Activated T-helper 17 cell treated with anti-CD3 and anti-CD28 coated beads, Interleukin-2, amount 50 U/mL, for 72 hours (primary cell): ENCODE measurements at regions not wholly inside any gene's neighbourhood (a gene's known extent, or its start where the extent isn't known, plus 50 kb on each side); places are given as distances from the start of the nearest gene placed in this dataset.
"Not testable (repeated sequence)": the region's sequence is repeated elsewhere in the genome, so short reads cannot be mapped to it uniquely, and the experiment has no call there.

Experiments
- ATAC-seq: fragments of 150-1000 bp; cut with Tn5 transposase; replicated peaks from 2 replicates; pipeline ENCODE4 v1.10.0; 2021; ENCODE audit warnings: mild to moderate bottlenecking, moderate library complexity
- H3K27ac Mint-ChIP-seq: one replicate; pipeline ENCODE4 v1.8.0; 2022; ENCODE audit warnings: mixed read lengths
- H3K27me3 Mint-ChIP-seq: one replicate; pipeline ENCODE4 v1.8.0; 2022; ENCODE audit warnings: mixed read lengths
- H3K36me3 Mint-ChIP-seq: one replicate; pipeline ENCODE4 v1.8.0; 2022; ENCODE audit warnings: low read depth, mild to moderate bottlenecking, mixed read lengths
- H3K4me1 Mint-ChIP-seq: one replicate; pipeline ENCODE4 v1.8.0; 2022; ENCODE audit warnings: mixed read lengths
- H3K4me3 Mint-ChIP-seq: one replicate; pipeline ENCODE4 v1.8.0; 2022; ENCODE audit warnings: mild to moderate bottlenecking, mixed read lengths
- H3K9me3 Mint-ChIP-seq: one replicate; pipeline ENCODE4 v1.8.0; 2022; ENCODE audit warnings: mixed read lengths

DNA sequence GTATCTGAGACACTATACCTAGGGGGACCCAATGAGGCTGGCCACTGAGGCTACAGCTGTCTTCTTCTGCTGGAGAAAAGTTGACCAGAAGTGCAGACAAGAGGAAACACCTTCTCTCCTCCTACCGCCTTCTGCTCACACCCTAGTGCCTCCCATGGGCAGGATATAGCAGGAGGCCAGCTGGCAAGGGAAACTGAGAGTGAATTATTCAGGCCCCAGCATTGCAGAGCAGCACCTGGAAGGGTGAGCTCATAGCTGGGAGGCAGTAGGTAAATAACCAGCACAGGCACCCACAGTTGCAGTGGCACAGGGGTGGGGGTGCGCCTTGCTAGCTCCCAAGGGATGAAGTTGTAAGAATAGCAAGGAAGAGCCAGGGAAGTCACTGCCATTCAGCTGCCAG is 267.4 kb upstream of the NCAM1 start:
- Mint-ChIP-seq H3K27me3 (peaks cover 11% of the 10 kb centered on the region), H3K9me3 (no peaks in the 10 kb centered on the region), H3K4me3 (no peak overlapping the region), H3K36me3 (no peaks in the 10 kb centered on the region), H3K4me1 (no peaks in the 10 kb centered on the region), H3K27ac (no peak overlapping the region)
- no peak for ATAC-seq

DNA sequence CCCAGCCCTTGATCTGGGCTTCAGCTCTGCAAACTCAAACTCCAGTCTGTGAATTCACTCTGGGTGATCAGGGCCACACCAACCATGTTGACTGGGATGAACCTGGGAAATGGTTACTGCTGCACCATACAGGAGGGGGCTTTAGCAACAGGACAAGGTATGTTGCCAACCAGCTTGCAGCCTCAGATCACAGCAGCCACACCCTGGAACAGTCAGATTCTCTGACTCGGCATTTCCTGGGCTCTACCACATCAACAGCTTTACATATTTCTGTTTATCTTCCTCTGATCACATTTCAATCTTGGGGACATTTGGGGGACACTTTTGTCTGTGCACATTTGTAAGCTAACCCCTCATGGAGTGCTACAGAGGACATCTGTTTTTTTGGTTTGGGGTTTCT is 267.0 kb upstream of the NCAM1 start:
- no peak for ATAC-seq
- Mint-ChIP-seq H3K27me3 (peaks cover 16% of the 10 kb centered on the region), H3K9me3 (no peaks in the 10 kb centered on the region), H3K4me1 (no peaks in the 10 kb centered on the region), H3K36me3 (no peaks in the 10 kb centered on the region), H3K27ac (no peak overlapping the region), H3K4me3 (no peak overlapping the region)

DNA sequence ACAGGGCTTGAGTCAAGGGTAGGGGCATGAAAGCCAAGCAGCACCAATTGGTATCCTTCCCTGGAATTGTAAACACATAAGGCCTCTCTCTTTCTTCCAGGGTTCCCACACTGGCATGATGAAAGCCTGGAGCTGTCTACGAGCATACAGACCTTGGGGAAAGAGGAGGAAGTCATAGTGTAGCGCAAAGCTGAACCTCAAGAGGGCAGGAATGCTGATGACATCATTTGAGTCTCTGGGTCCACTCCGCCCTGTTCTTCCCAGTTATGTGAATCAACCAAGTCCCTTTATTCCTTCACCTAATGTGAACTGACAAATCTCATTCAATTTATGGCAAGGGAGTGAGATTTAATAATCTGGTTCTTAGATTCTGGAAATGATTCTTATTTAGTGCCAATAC is 266.4 kb upstream of the NCAM1 start:
- no peak overlapping the region for H3K27ac Mint-ChIP-seq
- peaks cover 17% of the 10 kb centered on the region for H3K27me3 Mint-ChIP-seq
- no peaks in the 10 kb centered on the region for H3K4me1 Mint-ChIP-seq
- no peaks in the 10 kb centered on the region for H3K9me3 Mint-ChIP-seq
- ATAC-seq = no peak
- no peaks in the 10 kb centered on the region for H3K36me3 Mint-ChIP-seq
- H3K4me3 Mint-ChIP-seq = no peak overlapping the region

DNA sequence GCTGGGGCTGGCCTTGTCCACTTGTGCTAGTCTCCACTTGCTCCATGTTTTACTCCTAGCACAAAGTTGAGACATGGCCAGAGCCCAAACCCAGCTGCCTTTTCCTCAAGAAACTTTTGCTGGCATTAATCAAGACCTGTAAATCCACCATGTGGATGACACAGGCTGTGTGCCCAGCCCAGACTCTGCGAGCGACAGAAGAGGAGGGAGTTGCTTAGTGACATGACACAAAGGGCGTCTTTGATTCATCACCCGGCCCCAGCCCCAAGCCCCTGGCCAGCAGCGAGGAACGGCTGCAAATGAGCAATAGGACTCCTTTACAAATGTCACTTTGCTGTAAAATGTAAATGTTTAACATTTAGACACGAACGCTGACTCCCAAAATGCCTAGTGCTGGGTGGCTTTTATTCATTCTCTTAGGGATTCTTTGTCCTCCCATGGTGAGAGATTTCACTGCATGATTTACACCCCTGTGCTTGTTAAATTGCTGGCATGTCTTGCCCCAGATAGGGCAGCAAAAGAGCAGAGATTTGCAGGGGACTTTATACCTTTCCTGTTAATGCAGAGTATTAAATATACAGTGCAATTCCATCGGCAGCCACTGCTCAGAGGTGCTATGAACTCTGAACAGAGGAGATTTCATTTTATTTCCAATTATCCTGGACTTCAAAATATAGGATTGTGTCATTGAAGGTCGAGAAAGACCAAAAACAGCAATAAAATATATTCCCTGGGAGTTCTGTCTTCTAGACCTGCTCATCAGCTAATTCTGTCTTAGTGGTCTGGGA is 263.6 kb upstream of the NCAM1 start:
- Mint-ChIP-seq H3K36me3 (no peaks in the 10 kb centered on the region), H3K9me3 (no peaks in the 10 kb centered on the region), H3K27ac (no peak overlapping the region), H3K27me3 (peaks cover 31% of the 10 kb centered on the region), H3K4me3 (no peak overlapping the region), H3K4me1 (no peaks in the 10 kb centered on the region)
- no peak for ATAC-seq

DNA sequence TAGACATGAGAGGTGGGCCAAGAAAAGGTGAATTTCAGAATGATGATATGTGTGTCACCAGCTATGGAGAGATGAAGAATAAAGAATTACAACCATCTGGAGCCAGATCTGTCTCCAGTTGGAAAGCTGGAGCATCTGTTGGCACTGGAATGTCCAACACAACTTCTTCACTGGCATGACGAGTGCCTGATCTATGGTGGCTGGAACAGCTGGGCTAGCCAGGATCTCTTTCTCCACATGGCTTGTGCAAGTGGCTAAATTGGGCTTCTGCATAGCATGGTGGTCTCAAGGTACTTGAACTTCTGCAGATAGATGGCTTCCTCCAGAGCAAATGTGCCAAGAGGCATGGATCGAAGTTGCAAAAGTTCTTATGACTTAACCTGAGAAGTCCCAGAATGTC is 256.1 kb upstream of the NCAM1 start:
- Mint-ChIP-seq H3K27me3 (peaks cover 24% of the 10 kb centered on the region), H3K36me3 (no peaks in the 10 kb centered on the region), H3K27ac (no peak overlapping the region), H3K9me3 (peaks cover 10% of the 10 kb centered on the region), H3K4me1 (no peaks in the 10 kb centered on the region), H3K4me3 (no peak overlapping the region)
- no peak for ATAC-seq

DNA sequence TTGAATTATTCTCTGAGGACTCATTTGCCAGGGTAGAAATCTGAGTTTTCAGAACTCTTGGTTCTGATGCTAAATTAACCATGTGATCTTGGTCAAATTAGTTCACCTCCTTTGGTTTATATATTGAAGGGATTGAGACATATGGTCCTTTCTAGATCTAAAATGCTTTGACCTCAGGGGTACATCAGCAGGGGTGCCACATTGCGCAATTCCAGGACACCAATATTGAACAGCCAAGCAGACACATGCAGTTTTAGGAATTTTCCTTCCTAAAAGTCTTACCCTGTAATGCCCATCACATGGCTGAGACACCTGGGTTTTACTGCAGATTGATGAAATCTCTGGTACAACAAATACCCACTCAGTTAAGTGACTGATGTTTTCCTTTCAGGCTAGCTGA is 254.4 kb upstream of the NCAM1 start:
- Mint-ChIP-seq H3K4me3 (no peak overlapping the region), H3K4me1 (no peaks in the 10 kb centered on the region), H3K36me3 (no peaks in the 10 kb centered on the region), H3K27ac (no peak overlapping the region), H3K27me3 (peaks cover 20% of the 10 kb centered on the region), H3K9me3 (peaks cover 10% of the 10 kb centered on the region)
- no peak for ATAC-seq

DNA sequence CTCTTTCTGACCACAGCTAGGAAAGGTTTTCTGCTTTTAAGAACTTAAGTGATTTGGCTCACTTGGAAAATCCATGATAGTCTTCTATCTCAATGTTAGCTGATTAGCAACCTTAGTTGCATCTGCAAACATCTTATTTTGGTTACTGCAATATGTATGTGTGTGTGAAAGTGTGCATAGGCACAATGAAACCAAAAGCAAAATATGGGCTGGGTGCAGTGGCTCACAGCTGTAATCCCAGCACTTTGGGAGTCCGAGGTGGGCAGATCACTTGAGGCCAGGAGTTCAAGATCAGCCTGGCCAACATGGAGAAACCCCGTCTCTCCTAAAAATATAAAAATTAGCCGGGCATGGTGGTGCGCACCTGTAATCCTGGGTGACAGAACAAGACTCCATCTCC is 246.9 kb upstream of the NCAM1 start:
- H3K36me3 Mint-ChIP-seq, ATAC-seq, H3K4me1 Mint-ChIP-seq, H3K9me3 Mint-ChIP-seq, H3K4me3 Mint-ChIP-seq, H3K27ac Mint-ChIP-seq: not testable (repeated sequence)
- peaks cover 28% of the 10 kb centered on the region for H3K27me3 Mint-ChIP-seq

DNA sequence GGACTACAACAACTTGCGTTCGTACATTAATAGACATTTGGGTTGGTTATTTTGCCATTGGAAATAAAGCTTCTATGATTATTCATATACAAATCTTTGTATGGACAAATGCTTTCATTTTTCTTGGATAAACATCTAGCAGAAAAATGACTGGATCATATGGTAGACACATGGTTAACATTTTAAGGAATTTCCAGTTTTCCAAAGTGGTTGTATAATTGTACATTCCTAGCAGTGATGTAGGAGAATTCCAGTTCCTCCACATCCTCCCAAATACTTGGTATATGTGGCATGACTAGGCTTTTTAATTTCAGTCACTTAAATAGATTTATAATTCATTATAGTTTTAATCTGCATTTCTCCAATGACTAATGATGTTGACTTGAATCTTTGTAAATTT is 246.2 kb upstream of the NCAM1 start:
- ATAC-seq = no peak
- Mint-ChIP-seq H3K4me1 (no peaks in the 10 kb centered on the region), H3K27me3 (peaks cover 28% of the 10 kb centered on the region), H3K4me3 (no peak overlapping the region), H3K36me3 (no peaks in the 10 kb centered on the region), H3K9me3 (no peaks in the 10 kb centered on the region), H3K27ac (no peak overlapping the region)

DNA sequence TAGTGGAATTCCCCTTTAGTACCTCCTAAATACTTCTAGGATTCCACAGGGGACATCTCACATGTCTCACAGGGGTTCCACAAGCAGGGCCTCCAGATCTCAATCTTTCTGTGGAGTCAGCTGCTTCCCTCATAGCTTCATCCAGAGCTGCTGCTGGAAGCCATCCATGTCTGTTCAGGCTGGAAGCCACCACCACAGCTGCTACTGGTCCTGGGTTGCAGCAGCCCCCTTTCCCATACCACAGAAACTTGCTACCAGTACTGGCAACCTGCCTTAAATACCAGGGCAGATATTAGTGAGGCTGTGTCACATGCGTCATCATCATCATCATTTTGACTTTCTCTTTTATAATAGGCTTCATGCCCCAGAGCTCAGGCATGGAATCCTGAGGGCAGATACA is 242.7 kb upstream of the NCAM1 start:
- no peaks in the 10 kb centered on the region for H3K4me1 Mint-ChIP-seq
- no peak for ATAC-seq
- no peaks in the 10 kb centered on the region for H3K9me3 Mint-ChIP-seq
- H3K36me3 Mint-ChIP-seq = no peaks in the 10 kb centered on the region
- no peak overlapping the region for H3K27ac Mint-ChIP-seq
- peaks cover 29% of the 10 kb centered on the region for H3K27me3 Mint-ChIP-seq
- no peak overlapping the region for H3K4me3 Mint-ChIP-seq

DNA sequence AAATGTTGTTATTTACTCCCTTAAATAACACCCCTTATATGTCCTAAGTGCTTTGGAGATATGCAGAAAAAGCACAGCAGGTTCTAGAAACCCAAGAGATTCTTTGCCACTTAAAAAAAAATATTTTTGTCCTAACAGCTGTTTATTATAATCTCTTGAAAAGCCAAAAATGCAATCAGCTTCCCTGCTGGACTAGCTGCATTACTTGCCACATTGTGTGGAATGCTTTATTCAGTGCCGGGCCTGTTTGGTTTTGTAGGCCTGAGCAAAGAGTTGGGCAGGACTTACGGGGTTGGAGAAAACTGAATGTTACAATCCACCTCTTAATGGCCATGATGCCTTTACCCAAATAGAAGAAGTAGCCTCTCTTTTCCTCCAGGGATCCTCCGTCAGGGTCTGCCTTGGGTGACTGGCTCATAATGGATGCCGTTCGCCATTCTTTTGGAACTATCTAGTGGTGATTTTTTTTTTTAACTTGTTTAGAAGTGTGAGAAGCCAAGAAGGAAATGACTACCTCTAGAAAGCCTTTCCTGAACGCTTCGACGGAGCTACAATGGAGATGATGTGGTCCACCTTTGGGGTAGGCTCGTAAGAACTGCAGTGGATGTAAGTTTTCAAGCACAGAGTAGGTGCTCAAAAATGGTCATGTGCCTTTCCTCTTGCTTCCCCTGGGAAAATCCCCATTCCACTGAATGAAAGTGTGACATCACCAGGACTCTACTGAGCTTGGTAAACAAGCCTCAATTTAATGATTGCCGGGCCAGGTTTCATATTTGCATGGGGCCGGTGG is 241.3 kb upstream of the NCAM1 start:
- Mint-ChIP-seq H3K27me3 (peaks cover 26% of the 10 kb centered on the region), H3K27ac (no peak overlapping the region), H3K4me1 (no peaks in the 10 kb centered on the region), H3K4me3 (no peak overlapping the region), H3K9me3 (no peaks in the 10 kb centered on the region), H3K36me3 (no peaks in the 10 kb centered on the region)
- no peak for ATAC-seq

DNA sequence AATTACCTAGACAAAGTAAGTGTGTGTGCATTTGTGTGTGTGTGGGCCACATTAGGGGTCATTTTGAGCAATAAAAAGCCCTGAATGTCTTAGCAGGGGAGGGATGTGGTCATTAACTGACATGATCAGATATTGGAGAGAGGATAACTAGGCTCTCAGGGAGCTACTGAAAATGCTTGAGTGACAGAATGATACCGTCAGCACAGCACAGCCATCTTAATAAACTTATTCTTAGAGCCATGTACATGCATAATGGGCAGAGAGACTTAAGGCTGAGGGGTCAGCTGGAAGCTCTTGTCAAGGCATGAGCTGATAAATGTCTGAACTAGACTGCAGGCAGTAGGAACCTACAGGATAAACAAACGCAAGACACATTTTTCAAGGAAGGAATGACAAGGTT is 239.1 kb upstream of the NCAM1 start:
- no peak for ATAC-seq
- no peaks in the 10 kb centered on the region for H3K4me1 Mint-ChIP-seq
- no peaks in the 10 kb centered on the region for H3K36me3 Mint-ChIP-seq
- peaks cover 32% of the 10 kb centered on the region for H3K27me3 Mint-ChIP-seq
- no peak overlapping the region for H3K27ac Mint-ChIP-seq
- no peaks in the 10 kb centered on the region for H3K9me3 Mint-ChIP-seq
- no peak overlapping the region for H3K4me3 Mint-ChIP-seq

DNA sequence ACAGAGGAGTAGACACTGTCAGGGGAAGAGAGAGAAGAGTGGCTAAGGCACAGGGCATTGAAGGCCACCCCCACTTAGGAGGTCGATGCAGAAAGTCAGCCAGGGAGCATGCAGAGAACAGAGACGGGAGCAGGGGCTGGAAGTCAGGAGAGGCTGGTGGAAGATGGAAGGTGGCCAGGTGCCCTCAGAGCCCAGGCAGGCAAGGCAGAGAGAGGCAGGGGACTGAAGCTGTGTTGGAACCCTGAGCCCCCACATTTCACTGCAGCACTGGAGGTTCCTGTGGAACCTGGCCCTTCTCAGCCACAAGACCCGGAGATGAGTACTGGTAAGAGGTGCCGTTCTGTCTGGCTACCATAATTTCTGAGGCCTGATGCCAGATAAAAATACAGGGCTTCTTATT is 238.3 kb upstream of the NCAM1 start:
- ATAC-seq = no peak
- Mint-ChIP-seq H3K4me1 (no peaks in the 10 kb centered on the region), H3K9me3 (no peaks in the 10 kb centered on the region), H3K27ac (no peak overlapping the region), H3K36me3 (no peaks in the 10 kb centered on the region), H3K27me3 (peaks cover 30% of the 10 kb centered on the region), H3K4me3 (no peak overlapping the region)

DNA sequence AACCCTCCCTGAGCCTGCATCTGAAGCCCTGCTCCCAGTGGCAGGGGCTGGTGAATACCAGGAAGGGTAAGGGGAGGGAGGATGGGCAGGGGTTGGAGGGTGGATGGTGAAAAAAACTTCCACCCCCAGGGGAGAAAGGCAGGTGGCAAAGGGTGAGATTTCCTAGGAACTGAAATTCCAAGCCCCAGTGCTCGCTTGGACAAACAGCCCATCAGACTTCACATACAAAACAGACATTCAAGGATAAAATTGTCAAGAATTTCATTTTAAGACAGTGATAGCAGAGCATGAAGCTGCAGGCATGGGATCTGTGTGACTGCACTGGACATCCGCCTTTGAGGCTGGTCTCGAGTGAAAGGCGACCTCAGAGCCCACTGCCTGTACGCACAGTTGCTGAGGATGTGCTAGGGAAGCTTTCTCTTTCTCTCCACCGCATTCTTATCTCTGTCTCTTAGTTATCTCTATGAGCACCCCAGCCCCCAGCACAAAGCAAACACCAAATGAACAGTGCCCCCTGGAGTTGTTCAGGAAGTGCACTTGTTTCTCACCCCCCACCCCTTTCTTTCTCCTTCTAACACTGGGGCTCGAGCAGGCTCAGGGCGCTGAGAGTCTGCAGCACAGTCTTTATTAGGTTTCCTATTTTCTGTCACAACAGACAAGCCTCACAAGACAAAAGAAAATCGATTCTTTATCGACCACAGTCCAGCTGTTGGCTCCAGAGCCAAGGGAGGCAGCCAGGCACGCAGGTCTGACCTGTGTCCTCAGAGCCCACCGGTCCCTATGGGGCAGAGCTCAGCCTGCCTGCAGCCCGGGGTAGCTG is 237.3 kb upstream of the NCAM1 start:
- Mint-ChIP-seq H3K27me3 (peaks cover 30% of the 10 kb centered on the region), H3K27ac (no peak overlapping the region), H3K4me1 (no peaks in the 10 kb centered on the region), H3K4me3 (no peak overlapping the region), H3K9me3 (no peaks in the 10 kb centered on the region), H3K36me3 (no peaks in the 10 kb centered on the region)
- ATAC-seq = no peak

DNA sequence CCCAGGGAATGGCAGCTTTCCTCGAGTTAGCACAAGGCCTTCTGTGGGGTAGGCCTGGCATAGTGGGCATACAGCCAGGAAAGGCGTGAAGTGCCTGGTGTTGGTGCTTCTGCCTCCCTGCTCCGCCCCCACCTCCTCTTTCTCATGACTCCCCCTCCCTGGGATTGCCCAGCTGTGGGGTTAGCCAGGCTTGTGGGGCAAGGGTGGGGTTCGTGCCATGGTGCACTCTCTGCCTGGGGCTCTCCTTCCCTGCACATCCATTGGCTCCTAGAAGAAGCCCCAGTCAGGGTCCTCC is 236.8 kb upstream of the NCAM1 start:
- Mint-ChIP-seq H3K27me3 (peaks cover 30% of the 10 kb centered on the region), H3K36me3 (no peaks in the 10 kb centered on the region), H3K9me3 (no peaks in the 10 kb centered on the region), H3K27ac (no peak overlapping the region), H3K4me1 (no peaks in the 10 kb centered on the region), H3K4me3 (no peak overlapping the region)
- ATAC-seq = no peak

DNA sequence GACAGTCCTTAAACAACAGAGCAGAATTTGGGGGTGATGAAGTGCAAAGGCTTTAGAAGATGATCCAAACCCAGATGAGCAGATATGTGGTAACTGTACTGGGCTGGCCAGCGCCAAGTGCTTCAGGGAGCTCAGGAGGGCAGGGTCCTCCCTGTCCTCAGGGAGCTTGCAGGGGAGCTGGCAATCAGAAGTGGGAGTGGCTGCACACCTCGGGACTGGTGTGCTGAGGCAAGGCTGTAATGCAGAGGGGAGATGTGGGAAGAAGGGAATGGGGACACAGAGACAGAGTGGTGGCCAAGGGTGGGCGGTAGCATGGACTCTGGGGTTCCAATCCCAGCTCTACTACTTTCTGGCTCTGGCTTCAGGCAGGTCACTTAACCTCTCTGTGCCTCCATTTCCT is 235.6 kb upstream of the NCAM1 start:
- no peak overlapping the region for H3K4me3 Mint-ChIP-seq
- H3K9me3 Mint-ChIP-seq = no peaks in the 10 kb centered on the region
- peaks cover 27% of the 10 kb centered on the region for H3K27me3 Mint-ChIP-seq
- H3K4me1 Mint-ChIP-seq = no peaks in the 10 kb centered on the region
- no peaks in the 10 kb centered on the region for H3K36me3 Mint-ChIP-seq
- no peak for ATAC-seq
- no peak overlapping the region for H3K27ac Mint-ChIP-seq
